ENCODE measurements at regions not wholly inside any gene's neighbourhood (a gene's known extent, or its start where the extent isn't known, plus 50 kb on each side); places are given as distances from the start of the nearest gene placed in this dataset.

- no peak overlapping the region for H2AFZ ChIP-seq (ENCODE audit: low read length)
- H3K4me3 ChIP-seq (ENCODE audit: low read length, poor library complexity, severe bottlenecking), result no peak overlapping the region
- no peaks in the 10 kb centered on the region for H3K27me3 ChIP-seq (ENCODE audit: insufficient read depth, low read length, poor library complexity, severe bottlenecking)
- H3K4me2 ChIP-seq (ENCODE audit: low read depth, low read length, poor library complexity, severe bottlenecking), result no peak overlapping the region
- no peaks in the 10 kb centered on the region for H3K36me3 ChIP-seq (ENCODE audit: insufficient read depth, low read length)
- TF ChIP-seq, protein P1, sequence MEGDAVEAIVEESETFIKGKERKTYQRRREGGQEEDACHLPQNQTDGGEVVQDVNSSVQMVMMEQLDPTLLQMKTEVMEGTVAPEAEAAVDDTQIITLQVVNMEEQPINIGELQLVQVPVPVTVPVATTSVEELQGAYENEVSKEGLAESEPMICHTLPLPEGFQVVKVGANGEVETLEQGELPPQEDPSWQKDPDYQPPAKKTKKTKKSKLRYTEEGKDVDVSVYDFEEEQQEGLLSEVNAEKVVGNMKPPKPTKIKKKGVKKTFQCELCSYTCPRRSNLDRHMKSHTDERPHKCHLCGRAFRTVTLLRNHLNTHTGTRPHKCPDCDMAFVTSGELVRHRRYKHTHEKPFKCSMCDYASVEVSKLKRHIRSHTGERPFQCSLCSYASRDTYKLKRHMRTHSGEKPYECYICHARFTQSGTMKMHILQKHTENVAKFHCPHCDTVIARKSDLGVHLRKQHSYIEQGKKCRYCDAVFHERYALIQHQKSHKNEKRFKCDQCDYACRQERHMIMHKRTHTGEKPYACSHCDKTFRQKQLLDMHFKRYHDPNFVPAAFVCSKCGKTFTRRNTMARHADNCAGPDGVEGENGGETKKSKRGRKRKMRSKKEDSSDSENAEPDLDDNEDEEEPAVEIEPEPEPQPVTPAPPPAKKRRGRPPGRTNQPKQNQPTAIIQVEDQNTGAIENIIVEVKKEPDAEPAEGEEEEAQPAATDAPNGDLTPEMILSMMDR (conservative IDR thresholded peaks at IDR 0.05; ENCODE audit: low read length), result no peak
- TF ChIP-seq EZH2phosphoT487 (IDR thresholded peaks at IDR 0.05; ENCODE audit: borderline replicate concordance), result no peak
- no peak overlapping the region for H3K9ac ChIP-seq (ENCODE audit: low read depth, low read length, poor library complexity, severe bottlenecking)
- no peaks in the 10 kb centered on the region for H3K9me3 ChIP-seq (ENCODE audit: insufficient read depth, low read depth, low read length)
- peaks cover 8% of the 10 kb centered on the region for H3K4me1 ChIP-seq (ENCODE audit: insufficient read depth, low read length, poor library complexity, severe bottlenecking)
- H3K79me2 ChIP-seq (ENCODE audit: insufficient read depth, low read length), result peaks cover 90% of the 10 kb centered on the region
- no peaks in the 10 kb centered on the region for H3F3A ChIP-seq (ENCODE audit: low read depth)
- H3K9me2 ChIP-seq (replicated peaks; ENCODE audit: low read depth, low read length), result no peaks in the 10 kb centered on the region
- H4K20me1 ChIP-seq (ENCODE audit: insufficient read depth, low read length, poor library complexity, severe bottlenecking), result peaks cover 45% of the 10 kb centered on the region
Measured at GRCh38 chr3:6526321-6526720, 334.6 kb upstream of the GRM7 start.

DNA sequence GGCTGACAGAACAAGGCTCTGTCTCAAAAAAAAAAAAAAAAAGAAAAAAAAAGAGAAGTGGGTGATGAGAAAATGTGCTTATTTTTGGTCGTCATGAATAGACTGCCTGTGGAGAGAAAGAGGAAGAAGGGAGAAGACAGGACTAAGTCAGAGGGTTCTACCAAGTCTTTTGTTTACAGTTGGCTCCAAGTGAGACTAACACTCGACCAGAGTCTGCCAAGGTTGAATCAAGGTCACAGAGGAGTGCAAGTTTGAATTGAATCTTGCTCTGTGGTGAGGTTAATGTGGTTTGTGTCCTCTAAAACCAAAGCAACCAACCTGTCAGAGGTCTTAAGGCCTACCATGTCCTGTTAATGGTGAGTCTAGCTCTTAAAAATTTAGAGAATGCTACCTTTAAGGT, 334.1 kb upstream of the GRM7 start:
- H3K4me2 ChIP-seq (ENCODE audit: low read depth, low read length, poor library complexity, severe bottlenecking), result no peak overlapping the region
- no peaks in the 10 kb centered on the region for H3F3A ChIP-seq (ENCODE audit: low read depth)
- peaks cover 44% of the 10 kb centered on the region for H4K20me1 ChIP-seq (ENCODE audit: insufficient read depth, low read length, poor library complexity, severe bottlenecking)
- H3K36me3 ChIP-seq (ENCODE audit: insufficient read depth, low read length), result no peaks in the 10 kb centered on the region
- no peaks in the 10 kb centered on the region for H3K9me3 ChIP-seq (ENCODE audit: insufficient read depth, low read depth, low read length)
- TF ChIP-seq EZH2phosphoT487 (IDR thresholded peaks at IDR 0.05; ENCODE audit: borderline replicate concordance), result no peak
- TF ChIP-seq, protein P1 (conservative IDR thresholded peaks at IDR 0.05; ENCODE audit: low read length), result no peak
- no peaks in the 10 kb centered on the region for H3K27me3 ChIP-seq (ENCODE audit: insufficient read depth, low read length, poor library complexity, severe bottlenecking)
- H3K4me3 ChIP-seq (ENCODE audit: low read length, poor library complexity, severe bottlenecking), result no peak overlapping the region
- H3K4me1 ChIP-seq (ENCODE audit: insufficient read depth, low read length, poor library complexity, severe bottlenecking), result peaks cover 8% of the 10 kb centered on the region
- H3K79me2 ChIP-seq (ENCODE audit: insufficient read depth, low read length), result peaks cover 90% of the 10 kb centered on the region
- H2AFZ ChIP-seq (ENCODE audit: low read length), result no peak overlapping the region
- H3K9me2 ChIP-seq (replicated peaks; ENCODE audit: low read depth, low read length), result no peaks in the 10 kb centered on the region
- no peak overlapping the region for H3K9ac ChIP-seq (ENCODE audit: low read depth, low read length, poor library complexity, severe bottlenecking)

DNA sequence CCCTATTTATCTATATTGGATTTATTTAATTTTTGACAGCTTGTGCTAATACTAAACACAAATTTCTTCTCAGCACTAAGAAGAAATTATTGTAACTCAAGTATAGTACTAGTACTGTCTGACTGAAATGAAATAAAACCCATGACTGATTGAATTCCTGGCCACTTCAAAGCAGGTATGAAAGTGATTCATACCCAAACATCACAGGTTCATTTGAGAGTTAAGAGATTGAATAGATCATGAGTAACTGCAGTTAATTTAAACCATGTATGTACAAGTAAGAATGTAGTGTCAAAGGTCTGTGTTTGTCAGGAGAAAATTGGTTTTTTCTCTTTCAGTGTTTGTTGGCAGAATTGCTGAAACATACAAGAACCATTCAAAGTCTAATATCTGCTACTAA, 332.0 kb upstream of the GRM7 start:
- Histone ChIP-seq H3K4me3 (ENCODE audit: low read length, poor library complexity, severe bottlenecking) (no peak overlapping the region), H3F3A (ENCODE audit: low read depth) (no peaks in the 10 kb centered on the region), H3K9me2 (replicated peaks; ENCODE audit: low read depth, low read length) (no peaks in the 10 kb centered on the region), H3K27me3 (ENCODE audit: insufficient read depth, low read length, poor library complexity, severe bottlenecking) (no peaks in the 10 kb centered on the region), H2AFZ (ENCODE audit: low read length) (no peak overlapping the region), H3K4me2 (ENCODE audit: low read depth, low read length, poor library complexity, severe bottlenecking) (no peak overlapping the region), H3K36me3 (ENCODE audit: insufficient read depth, low read length) (no peaks in the 10 kb centered on the region), H3K9ac (ENCODE audit: low read depth, low read length, poor library complexity, severe bottlenecking) (no peak overlapping the region), H4K20me1 (ENCODE audit: insufficient read depth, low read length, poor library complexity, severe bottlenecking) (peaks cover 36% of the 10 kb centered on the region), H3K4me1 (ENCODE audit: insufficient read depth, low read length, poor library complexity, severe bottlenecking) (peaks cover 3% of the 10 kb centered on the region), H3K79me2 (ENCODE audit: insufficient read depth, low read length) (peaks cover 90% of the 10 kb centered on the region), H3K9me3 (ENCODE audit: insufficient read depth, low read depth, low read length) (no peaks in the 10 kb centered on the region)
- TF ChIP-seq EZH2phosphoT487 (IDR thresholded peaks at IDR 0.05; ENCODE audit: borderline replicate concordance), result no peak
- TF ChIP-seq, protein P1 (conservative IDR thresholded peaks at IDR 0.05; ENCODE audit: low read length), result no peak

Data from Loucy (cell line).